Calu3 (cell line): ENCODE measurements at regions not wholly inside any gene's neighbourhood (a gene's known extent, or its start where the extent isn't known, plus 50 kb on each side); places are given as distances from the start of the nearest gene placed in this dataset.

Experiments used
- BruUV-seq: library from RNA; stranded (reverse); fragments of 400-500 nt; replicated peaks from 2 replicates; lab custom pipeline; 2021; lab: Mats Ljungman, UMichigan
- CTCF ChIA-PET: fragments of 300-600 bp; sonication (Branson Sonifier 250); formaldehyde crosslinking; loops from one replicate; lab custom pipeline; 2022; ENCODE audit warnings: antibody characterized with exemption; lab: Charles Lee
- DNase-seq: peaks from one replicate; pipeline ENCODE4 v3.0.0; 2022
- H3K27ac Mint-ChIP-seq: one replicate; pipeline ENCODE4 v1.8.0; 2022; ENCODE audit warnings: mixed read lengths; ENCODE audit not compliant: unreplicated experiment
- H3K27me3 Mint-ChIP-seq: one replicate; pipeline ENCODE4 v1.8.0; 2022; ENCODE audit warnings: mixed read lengths; ENCODE audit not compliant: unreplicated experiment
- H3K36me3 Mint-ChIP-seq: one replicate; pipeline ENCODE4 v1.8.0; 2022; ENCODE audit warnings: mild to moderate bottlenecking, moderate library complexity, mixed read lengths; ENCODE audit not compliant: insufficient read depth, unreplicated experiment
- H3K4me1 Mint-ChIP-seq: one replicate; pipeline ENCODE4 v1.8.0; 2022; ENCODE audit warnings: mild to moderate bottlenecking, low read depth, mixed read lengths; ENCODE audit not compliant: unreplicated experiment
- H3K4me3 Mint-ChIP-seq: one replicate; pipeline ENCODE4 v1.8.0; 2022; ENCODE audit warnings: mild to moderate bottlenecking, low read depth, moderate library complexity, mixed read lengths; ENCODE audit not compliant: unreplicated experiment
- H3K9me3 Mint-ChIP-seq: one replicate; pipeline ENCODE4 v1.8.0; 2022; ENCODE audit warnings: low read depth, mixed read lengths; ENCODE audit not compliant: unreplicated experiment
- intact Hi-C: fragments of 100-400 bp; cut with micrococcal nuclease; formaldehyde crosslinking; loops from one replicate; pipeline ENCODE4 v1.10.0; 2022; ENCODE audit not compliant: unreplicated experiment
- TF ChIP-seq, protein P1 (sequence below): fragments of 200-600 bp; IDR thresholded peaks from one replicate; pipeline ENCODE4 v1.8.0; 2022; ENCODE audit warnings: antibody characterized with exemption; ENCODE audit not compliant: unreplicated experiment

DNA sequence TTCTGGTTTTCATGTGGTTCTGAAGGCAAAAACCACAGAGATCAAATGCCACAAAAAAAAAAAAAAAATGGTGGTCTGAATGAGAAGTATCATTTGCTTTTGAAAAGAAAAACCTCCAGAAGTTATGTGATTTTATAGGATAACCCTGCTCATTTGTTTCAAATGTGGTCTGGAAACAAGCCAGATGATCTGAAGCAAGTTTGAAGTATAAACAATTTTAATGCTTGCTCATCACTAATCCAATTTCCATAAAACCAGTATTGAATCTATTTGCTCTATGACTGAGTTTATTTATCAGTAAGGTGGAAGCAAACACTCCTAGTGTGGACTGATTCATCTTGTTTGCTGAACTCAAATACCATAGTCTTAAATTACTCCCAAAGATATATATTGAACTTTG lies 407.3 kb upstream of the FLRT2 start:
- H3K27me3 Mint-ChIP-seq = no peaks in the 10 kb centered on the region
- no peaks in the 10 kb centered on the region for H3K4me1 Mint-ChIP-seq
- no peaks in the 10 kb centered on the region for H3K36me3 Mint-ChIP-seq
- TF ChIP-seq, protein P1, sequence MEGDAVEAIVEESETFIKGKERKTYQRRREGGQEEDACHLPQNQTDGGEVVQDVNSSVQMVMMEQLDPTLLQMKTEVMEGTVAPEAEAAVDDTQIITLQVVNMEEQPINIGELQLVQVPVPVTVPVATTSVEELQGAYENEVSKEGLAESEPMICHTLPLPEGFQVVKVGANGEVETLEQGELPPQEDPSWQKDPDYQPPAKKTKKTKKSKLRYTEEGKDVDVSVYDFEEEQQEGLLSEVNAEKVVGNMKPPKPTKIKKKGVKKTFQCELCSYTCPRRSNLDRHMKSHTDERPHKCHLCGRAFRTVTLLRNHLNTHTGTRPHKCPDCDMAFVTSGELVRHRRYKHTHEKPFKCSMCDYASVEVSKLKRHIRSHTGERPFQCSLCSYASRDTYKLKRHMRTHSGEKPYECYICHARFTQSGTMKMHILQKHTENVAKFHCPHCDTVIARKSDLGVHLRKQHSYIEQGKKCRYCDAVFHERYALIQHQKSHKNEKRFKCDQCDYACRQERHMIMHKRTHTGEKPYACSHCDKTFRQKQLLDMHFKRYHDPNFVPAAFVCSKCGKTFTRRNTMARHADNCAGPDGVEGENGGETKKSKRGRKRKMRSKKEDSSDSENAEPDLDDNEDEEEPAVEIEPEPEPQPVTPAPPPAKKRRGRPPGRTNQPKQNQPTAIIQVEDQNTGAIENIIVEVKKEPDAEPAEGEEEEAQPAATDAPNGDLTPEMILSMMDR = no peak
- DNase-seq = no peak
- BruUV-seq = no TSS peak
- H3K4me3 Mint-ChIP-seq = no peak overlapping the region
- CTCF ChIA-PET = no interaction called here
- no peak overlapping the region for H3K27ac Mint-ChIP-seq
- H3K9me3 Mint-ChIP-seq = peaks cover 19% of the 10 kb centered on the region
- intact Hi-C loops = no loop called here

DNA sequence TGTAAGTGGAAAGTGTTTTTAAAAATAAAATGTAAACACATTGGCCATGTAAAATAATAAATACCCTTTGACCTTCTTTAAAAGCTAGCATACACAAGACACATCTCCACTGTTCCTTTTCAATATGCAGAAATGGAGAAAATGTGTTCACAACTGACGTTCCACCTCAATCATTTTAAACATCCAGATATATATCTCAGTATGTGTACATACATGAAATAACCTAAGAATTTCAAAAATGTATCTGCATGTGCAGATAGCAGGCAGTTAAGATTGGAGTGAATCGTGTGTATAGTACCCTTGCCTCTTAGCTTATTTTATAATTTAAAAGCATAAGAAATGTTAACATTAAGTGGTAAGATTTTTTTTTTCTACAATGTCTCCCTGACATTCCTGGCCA lies 406.2 kb upstream of the FLRT2 start:
- no TSS peak for BruUV-seq
- intact Hi-C loops = no loop called here
- CTCF ChIA-PET = no interaction called here
- no peak overlapping the region for H3K27ac Mint-ChIP-seq
- H3K4me3 Mint-ChIP-seq = no peak overlapping the region
- peaks cover 22% of the 10 kb centered on the region for H3K9me3 Mint-ChIP-seq
- H3K27me3 Mint-ChIP-seq = no peaks in the 10 kb centered on the region
- no peaks in the 10 kb centered on the region for H3K4me1 Mint-ChIP-seq
- TF ChIP-seq, protein P1 = no peak
- no peaks in the 10 kb centered on the region for H3K36me3 Mint-ChIP-seq
- DNase-seq = no peak

DNA sequence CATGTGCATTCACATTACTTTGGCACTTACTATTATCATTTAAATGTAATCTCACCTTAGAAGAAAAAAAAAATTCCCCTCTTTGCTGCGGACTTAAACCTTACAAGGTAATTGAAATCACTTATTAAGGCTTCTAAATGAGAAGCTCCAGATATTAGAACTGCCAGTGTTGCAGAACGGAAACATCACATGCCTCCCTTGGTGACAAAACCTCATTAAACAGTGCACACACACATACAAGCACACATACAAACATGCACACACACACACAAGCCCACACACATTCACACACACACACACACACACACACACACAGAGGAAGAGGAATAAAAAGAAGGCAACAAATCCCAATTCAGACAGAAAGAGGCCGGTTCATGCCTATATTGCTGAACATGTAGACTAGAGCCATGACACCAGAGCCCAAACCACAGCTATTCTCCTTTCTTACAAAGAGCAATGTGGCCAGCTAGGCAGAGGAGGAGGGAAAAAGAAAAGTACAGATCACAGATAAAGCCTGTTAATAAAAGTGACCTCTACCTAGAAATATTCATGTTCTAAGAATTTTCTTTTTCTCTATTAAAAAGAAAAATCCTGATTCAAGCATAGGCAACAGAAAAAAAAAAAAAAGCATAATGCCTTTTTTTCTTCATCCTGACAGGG lies 405.2 kb upstream of the FLRT2 start:
- Mint-ChIP-seq H3K27ac (no peak overlapping the region), H3K9me3 (peaks cover 17% of the 10 kb centered on the region), H3K4me1 (no peaks in the 10 kb centered on the region), H3K4me3 (no peak overlapping the region), H3K36me3 (no peaks in the 10 kb centered on the region), H3K27me3 (no peaks in the 10 kb centered on the region)
- no peak for DNase-seq
- intact Hi-C loops = no loop called here
- TF ChIP-seq, protein P1 = no peak
- CTCF ChIA-PET = no interaction called here
- BruUV-seq = no TSS peak

DNA sequence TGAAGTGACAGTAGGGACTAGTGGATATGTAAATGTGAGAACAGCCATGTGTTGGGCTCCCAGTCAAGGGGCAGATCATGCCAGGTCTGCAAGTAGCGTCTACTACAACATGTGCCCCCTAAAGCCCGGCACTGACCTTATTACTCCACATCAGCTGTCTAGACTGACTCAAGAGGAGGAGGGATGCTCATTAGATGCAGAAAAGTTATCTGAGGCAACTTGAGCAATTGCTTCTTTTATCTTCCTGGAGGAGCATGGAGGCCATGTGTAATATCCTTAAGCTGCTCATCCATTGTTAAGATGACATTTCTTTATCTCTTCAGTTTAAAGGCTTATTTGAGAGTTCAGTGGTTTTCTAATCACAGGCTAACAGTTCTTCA lies 404.7 kb upstream of the FLRT2 start:
- Mint-ChIP-seq H3K36me3 (no peaks in the 10 kb centered on the region), H3K4me1 (no peaks in the 10 kb centered on the region), H3K27ac (no peak overlapping the region), H3K4me3 (no peak overlapping the region), H3K27me3 (no peaks in the 10 kb centered on the region), H3K9me3 (peaks cover 15% of the 10 kb centered on the region)
- CTCF ChIA-PET = no interaction called here
- DNase-seq = no peak
- TF ChIP-seq, protein P1 = no peak
- intact Hi-C loops = no loop called here
- BruUV-seq = no TSS peak
